ENCODE measurements at regions not wholly inside any gene's neighbourhood (a gene's known extent, or its start where the extent isn't known, plus 50 kb on each side); places are given as distances from the start of the nearest gene placed in this dataset.
A peak's percentile ranks its signal among the peaks of the same experiment; 100 is the strongest.

- CTCF ChIA-PET = interaction anchor here (0.8 to 1.1 kb wide), 2 partner anchors 76 to 82 kb away, joined by 3 read pairs; no protein-coding TSS in a partner anchor
- peaks cover 65% of the 10 kb centered on the region for H3K4me1 Mint-ChIP-seq (ENCODE audit: low read depth, unreplicated experiment)
- no peak overlapping the region for H3K27ac Mint-ChIP-seq (ENCODE audit: unreplicated experiment)
- H3K36me3 Mint-ChIP-seq (ENCODE audit: insufficient read depth, unreplicated experiment) = peaks cover 23% of the 10 kb centered on the region
- H3K27me3 Mint-ChIP-seq (ENCODE audit: unreplicated experiment) = no peaks in the 10 kb centered on the region
- H3K4me3 Mint-ChIP-seq (ENCODE audit: low read depth, unreplicated experiment) = no peak overlapping the region
- no peak for DNase-seq
- TF ChIP-seq, protein P1, sequence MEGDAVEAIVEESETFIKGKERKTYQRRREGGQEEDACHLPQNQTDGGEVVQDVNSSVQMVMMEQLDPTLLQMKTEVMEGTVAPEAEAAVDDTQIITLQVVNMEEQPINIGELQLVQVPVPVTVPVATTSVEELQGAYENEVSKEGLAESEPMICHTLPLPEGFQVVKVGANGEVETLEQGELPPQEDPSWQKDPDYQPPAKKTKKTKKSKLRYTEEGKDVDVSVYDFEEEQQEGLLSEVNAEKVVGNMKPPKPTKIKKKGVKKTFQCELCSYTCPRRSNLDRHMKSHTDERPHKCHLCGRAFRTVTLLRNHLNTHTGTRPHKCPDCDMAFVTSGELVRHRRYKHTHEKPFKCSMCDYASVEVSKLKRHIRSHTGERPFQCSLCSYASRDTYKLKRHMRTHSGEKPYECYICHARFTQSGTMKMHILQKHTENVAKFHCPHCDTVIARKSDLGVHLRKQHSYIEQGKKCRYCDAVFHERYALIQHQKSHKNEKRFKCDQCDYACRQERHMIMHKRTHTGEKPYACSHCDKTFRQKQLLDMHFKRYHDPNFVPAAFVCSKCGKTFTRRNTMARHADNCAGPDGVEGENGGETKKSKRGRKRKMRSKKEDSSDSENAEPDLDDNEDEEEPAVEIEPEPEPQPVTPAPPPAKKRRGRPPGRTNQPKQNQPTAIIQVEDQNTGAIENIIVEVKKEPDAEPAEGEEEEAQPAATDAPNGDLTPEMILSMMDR (IDR thresholded peaks at IDR 0.05; ENCODE audit: unreplicated experiment) = no peak
- intact Hi-C loops (cut with micrococcal nuclease; ENCODE audit: unreplicated experiment) = loop anchor here (5.0 to 10.0 kb wide), 3 partner anchors 155 to 343 kb away; no protein-coding TSS in a partner anchor
- no TSS peak for BruUV-seq (replicated peaks)
- no peaks in the 10 kb centered on the region for H3K9me3 Mint-ChIP-seq (ENCODE audit: low read depth, unreplicated experiment)
Measured at GRCh38 chr3:194007592-194008337, 128.2 kb upstream of the HES1 start.

DNA sequence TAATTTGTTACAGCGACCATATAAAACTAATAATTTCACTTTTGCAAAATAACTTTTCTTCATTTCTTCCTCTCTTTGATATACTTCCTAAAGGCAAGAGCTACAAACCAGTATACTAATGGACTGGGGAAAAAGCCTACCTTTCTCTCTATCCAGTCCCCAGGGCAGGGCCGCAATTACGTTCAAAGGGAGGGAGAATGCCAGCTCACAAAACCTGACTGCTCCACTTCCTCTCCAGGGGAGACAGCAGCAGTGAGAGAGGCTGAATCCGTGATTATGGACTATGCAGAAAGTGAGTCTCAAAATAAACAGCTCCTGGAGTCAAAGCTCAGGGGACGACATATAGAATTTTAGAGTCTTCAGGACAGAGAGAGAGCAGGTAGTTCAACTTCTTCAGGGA is 126.9 kb upstream of the HES1 start:
- Mint-ChIP-seq H3K9me3 (ENCODE audit: low read depth, unreplicated experiment) (no peaks in the 10 kb centered on the region), H3K4me3 (ENCODE audit: low read depth, unreplicated experiment) (no peak overlapping the region), H3K4me1 (ENCODE audit: low read depth, unreplicated experiment) (peaks cover 55% of the 10 kb centered on the region), H3K27ac (ENCODE audit: unreplicated experiment) (no peak overlapping the region), H3K27me3 (ENCODE audit: unreplicated experiment) (no peaks in the 10 kb centered on the region), H3K36me3 (ENCODE audit: insufficient read depth, unreplicated experiment) (peaks cover 11% of the 10 kb centered on the region)
- TF ChIP-seq, protein P1 (IDR thresholded peaks at IDR 0.05; ENCODE audit: unreplicated experiment) = no peak
- BruUV-seq (replicated peaks) = no TSS peak
- CTCF ChIA-PET = interaction anchor here (0.5 to 0.7 kb wide), 3 partner anchors 10 to 157 kb away, joined by 3 to 6 read pairs (median 4); no protein-coding TSS in a partner anchor
- no peak for DNase-seq
- intact Hi-C loops (cut with micrococcal nuclease; ENCODE audit: unreplicated experiment) = loop anchor here (5.0 to 10.0 kb wide), 3 partner anchors 157 to 344 kb away; no protein-coding TSS in a partner anchor

GRCh38 chr3:194009892-194010533 is 125.9 kb upstream of the HES1 start:
- no TSS peak for BruUV-seq (replicated peaks)
- Mint-ChIP-seq H3K36me3 (ENCODE audit: insufficient read depth, unreplicated experiment) (peaks cover 5% of the 10 kb centered on the region), H3K4me3 (ENCODE audit: low read depth, unreplicated experiment) (no peak overlapping the region), H3K27ac (ENCODE audit: unreplicated experiment) (peak overlapping the region; percentile 15), H3K9me3 (ENCODE audit: low read depth, unreplicated experiment) (no peaks in the 10 kb centered on the region), H3K27me3 (ENCODE audit: unreplicated experiment) (no peaks in the 10 kb centered on the region), H3K4me1 (ENCODE audit: low read depth, unreplicated experiment) (peaks cover 48% of the 10 kb centered on the region)
- TF ChIP-seq, protein P1 (IDR thresholded peaks at IDR 0.05; ENCODE audit: unreplicated experiment) = no peak
- intact Hi-C loops (cut with micrococcal nuclease; ENCODE audit: unreplicated experiment) = loop anchor here (5.0 to 10.0 kb wide), 3 partner anchors 158 to 345 kb away; no protein-coding TSS in a partner anchor
- DNase-seq = peak; percentile 34
- CTCF ChIA-PET = no interaction called here

DNA sequence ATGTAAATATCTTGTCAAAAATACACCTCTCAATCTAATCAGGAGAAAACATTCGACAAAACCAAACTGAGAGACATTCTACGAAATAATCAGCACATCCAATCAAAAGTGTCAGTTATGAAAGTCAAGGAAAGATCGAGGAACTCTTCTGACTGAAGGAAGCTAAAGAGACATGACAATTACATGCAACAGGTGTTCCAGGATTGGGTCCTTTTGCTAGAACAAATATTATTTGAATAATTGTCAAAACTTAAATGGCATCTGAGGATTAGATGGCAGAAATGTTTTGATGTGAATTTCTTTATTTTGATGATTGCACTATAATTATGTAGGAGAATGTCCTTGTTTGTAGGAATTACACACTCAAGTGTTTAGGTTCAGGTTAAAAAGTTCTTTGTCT is 124.1 kb upstream of the HES1 start:
- intact Hi-C loops (cut with micrococcal nuclease; ENCODE audit: unreplicated experiment) = no loop called here
- peaks cover 32% of the 10 kb centered on the region for H3K4me1 Mint-ChIP-seq (ENCODE audit: low read depth, unreplicated experiment)
- no peaks in the 10 kb centered on the region for H3K9me3 Mint-ChIP-seq (ENCODE audit: low read depth, unreplicated experiment)
- TF ChIP-seq, protein P1 (IDR thresholded peaks at IDR 0.05; ENCODE audit: unreplicated experiment) = no peak
- no peaks in the 10 kb centered on the region for H3K36me3 Mint-ChIP-seq (ENCODE audit: insufficient read depth, unreplicated experiment)
- no TSS peak for BruUV-seq (replicated peaks)
- no peaks in the 10 kb centered on the region for H3K27me3 Mint-ChIP-seq (ENCODE audit: unreplicated experiment)
- CTCF ChIA-PET = interaction anchor here (0.6 to 0.9 kb wide), 6 partner anchors 70 to 304 kb away, joined by 3 to 6 read pairs (median 4); no protein-coding TSS in a partner anchor
- DNase-seq = no peak
- no peak overlapping the region for H3K27ac Mint-ChIP-seq (ENCODE audit: unreplicated experiment)
- no peak overlapping the region for H3K4me3 Mint-ChIP-seq (ENCODE audit: low read depth, unreplicated experiment)

Data from Calu3 (cell line).